SU-DHL-6 (cell line): ENCODE measurements at regions not wholly inside any gene's neighbourhood (a gene's known extent, or its start where the extent isn't known, plus 50 kb on each side); places are given as distances from the start of the nearest gene placed in this dataset.
"Not testable (repeated sequence)": the region's sequence is repeated elsewhere in the genome, so short reads cannot be mapped to it uniquely, and the experiment has no call there.

Source experiments
- H2AFZ ChIP-seq: fragments of 200-600 bp; sonication (generic); 2 replicates; pipeline ENCODE4 v1.6.1; 2014; ENCODE audit warnings: low read depth, mild to moderate bottlenecking, moderate library complexity, mixed read lengths, antibody characterized with exemption, low read length; ENCODE audit not compliant: severe bottlenecking
- H3F3A ChIP-seq: fragments of 200-600 bp; shearing (Covaris generic); 2 replicates; pipeline ENCODE4 v1.6.0; 2016; ENCODE audit warnings: antibody characterized with exemption, mild to moderate bottlenecking; ENCODE audit not compliant: insufficient read depth
- H3K27ac ChIP-seq: fragments of 200-600 bp; sonication (generic); 2 replicates; pipeline ENCODE4 v1.5.1; 2016; ENCODE audit warnings: low read depth, mild to moderate bottlenecking, low read length, moderate library complexity, mixed read lengths
- H3K27me3 ChIP-seq: fragments of 200-600 bp; sonication (generic), shearing (Covaris generic); 2 replicates; pipeline ENCODE4 v1.6.0; 2014; ENCODE audit warnings: mild to moderate bottlenecking, low read length
- H3K36me3 ChIP-seq: fragments of 200-600 bp; sonication (generic); 2 replicates; pipeline ENCODE4 v1.6.1; 2014; ENCODE audit warnings: mild to moderate bottlenecking, low read length, mixed read lengths
- H3K4me2 ChIP-seq: fragments of 300-600, 200-600 bp; shearing (Covaris generic), sonication (generic); 2 replicates; pipeline ENCODE4 v1.6.0; 2014; ENCODE audit warnings: low read length, low read depth, mild to moderate bottlenecking; ENCODE audit not compliant: poor library complexity, severe bottlenecking
- H3K4me3 ChIP-seq: fragments of 200-600 bp; sonication (generic); 2 replicates; pipeline ENCODE4 v1.5.1; 2014; ENCODE audit warnings: antibody characterized with exemption, low read length, mild to moderate bottlenecking, mixed read lengths; ENCODE audit not compliant: insufficient read depth, poor library complexity, severe bottlenecking
- H3K79me2 ChIP-seq: fragments of 200-600 bp; sonication (generic); 2 replicates; pipeline ENCODE4 v1.6.1; 2014; ENCODE audit warnings: mild to moderate bottlenecking, low read length, moderate library complexity; ENCODE audit not compliant: insufficient read depth
- H3K9ac ChIP-seq: fragments of 200-600 bp; sonication (generic); 2 replicates; pipeline ENCODE4 v1.7.0; 2014; ENCODE audit warnings: mild to moderate bottlenecking, low read length
- H3K9me2 ChIP-seq: fragments of 200-600 bp; sonication (generic); replicated peaks from 2 replicates; pipeline ENCODE4 v1.6.1; 2014; ENCODE audit warnings: low read length; ENCODE audit not compliant: insufficient read depth
- H3K9me3 ChIP-seq: fragments of 200-600 bp; sonication (generic); 2 replicates; pipeline ENCODE4 v1.6.1; 2014; ENCODE audit warnings: low read length, mixed read lengths; ENCODE audit not compliant: insufficient read depth
- H4K20me1 ChIP-seq: fragments of 200-600 bp; sonication (generic); 2 replicates; pipeline ENCODE4 v1.6.1; 2014; ENCODE audit warnings: low read depth, mild to moderate bottlenecking, antibody characterized with exemption, low read length, moderate library complexity, mixed read lengths
- EZH2phosphoT487 ChIP-seq: fragments of 200-600 bp; sonication (generic), shearing (Covaris generic); conservative IDR thresholded peaks from 2 replicates; pipeline ENCODE4 v1.6.1; 2018; ENCODE audit warnings: mild to moderate bottlenecking, antibody characterized with exemption, low read length, moderate library complexity, mixed read lengths
- TF ChIP-seq, protein P1 (sequence below): fragments of 200-600 bp; sonication (generic); IDR thresholded peaks from one replicate; pipeline ENCODE4 v1.5.1; 2017; ENCODE audit warnings: antibody characterized with exemption, mild to moderate bottlenecking, low read length, moderate library complexity; ENCODE audit not compliant: insufficient read depth, poor library complexity, severe bottlenecking

DNA sequence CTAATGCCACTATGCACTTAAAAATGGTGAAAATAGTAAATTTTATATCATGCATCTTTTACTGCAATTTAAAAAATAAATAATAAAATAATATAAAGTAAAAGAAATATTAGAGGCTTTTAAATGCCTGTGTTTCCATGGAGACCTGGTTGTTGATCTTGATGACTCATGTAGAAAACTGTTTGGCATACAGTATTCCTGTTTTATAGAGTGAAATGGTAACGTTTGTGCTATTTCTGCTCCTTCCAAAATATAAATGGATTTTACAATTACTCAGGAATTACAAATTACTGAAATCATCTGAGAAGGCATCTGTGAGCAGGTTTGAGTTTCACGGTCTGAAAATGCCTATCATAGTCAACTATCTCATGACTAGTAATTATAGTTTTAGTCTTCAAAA is 98.4 kb upstream of the USP25 start:
- no peak overlapping the region for H3K9ac ChIP-seq
- no peak for TF ChIP-seq EZH2phosphoT487
- TF ChIP-seq, protein P1, sequence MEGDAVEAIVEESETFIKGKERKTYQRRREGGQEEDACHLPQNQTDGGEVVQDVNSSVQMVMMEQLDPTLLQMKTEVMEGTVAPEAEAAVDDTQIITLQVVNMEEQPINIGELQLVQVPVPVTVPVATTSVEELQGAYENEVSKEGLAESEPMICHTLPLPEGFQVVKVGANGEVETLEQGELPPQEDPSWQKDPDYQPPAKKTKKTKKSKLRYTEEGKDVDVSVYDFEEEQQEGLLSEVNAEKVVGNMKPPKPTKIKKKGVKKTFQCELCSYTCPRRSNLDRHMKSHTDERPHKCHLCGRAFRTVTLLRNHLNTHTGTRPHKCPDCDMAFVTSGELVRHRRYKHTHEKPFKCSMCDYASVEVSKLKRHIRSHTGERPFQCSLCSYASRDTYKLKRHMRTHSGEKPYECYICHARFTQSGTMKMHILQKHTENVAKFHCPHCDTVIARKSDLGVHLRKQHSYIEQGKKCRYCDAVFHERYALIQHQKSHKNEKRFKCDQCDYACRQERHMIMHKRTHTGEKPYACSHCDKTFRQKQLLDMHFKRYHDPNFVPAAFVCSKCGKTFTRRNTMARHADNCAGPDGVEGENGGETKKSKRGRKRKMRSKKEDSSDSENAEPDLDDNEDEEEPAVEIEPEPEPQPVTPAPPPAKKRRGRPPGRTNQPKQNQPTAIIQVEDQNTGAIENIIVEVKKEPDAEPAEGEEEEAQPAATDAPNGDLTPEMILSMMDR: no peak
- no peaks in the 10 kb centered on the region for H3K9me3 ChIP-seq
- no peak overlapping the region for H2AFZ ChIP-seq
- no peaks in the 10 kb centered on the region for H3K79me2 ChIP-seq
- no peaks in the 10 kb centered on the region for H4K20me1 ChIP-seq
- H3K4me3 ChIP-seq: no peak overlapping the region
- no peaks in the 10 kb centered on the region for H3K27me3 ChIP-seq
- H3F3A ChIP-seq: no peaks in the 10 kb centered on the region
- H3K9me2 ChIP-seq: no peaks in the 10 kb centered on the region
- no peak overlapping the region for H3K27ac ChIP-seq
- no peaks in the 10 kb centered on the region for H3K36me3 ChIP-seq
- H3K4me2 ChIP-seq: no peak overlapping the region

DNA sequence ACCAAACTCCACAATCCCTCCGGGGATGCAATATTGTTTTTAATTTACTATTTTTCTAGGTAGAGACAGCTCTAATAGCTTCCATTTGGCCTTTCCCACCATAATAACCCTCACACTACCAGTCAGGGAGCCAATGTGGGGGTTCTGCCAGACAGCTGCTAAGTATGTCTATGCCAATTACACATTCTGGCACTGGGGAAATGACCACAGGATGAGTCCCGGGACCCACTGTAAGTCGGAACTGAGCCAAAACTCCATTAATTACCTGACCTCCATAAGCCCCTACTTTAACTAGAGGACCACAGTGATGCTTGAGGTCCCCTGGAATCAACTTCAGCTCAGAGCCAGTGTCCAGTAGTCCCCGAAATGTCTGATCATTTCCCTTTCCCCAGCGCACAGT is 95.2 kb upstream of the USP25 start:
- H3K9me2 ChIP-seq, H3K4me3 ChIP-seq, H2AFZ ChIP-seq, H3K27ac ChIP-seq, H3F3A ChIP-seq, H3K27me3 ChIP-seq, H3K9ac ChIP-seq, H3K79me2 ChIP-seq, H3K36me3 ChIP-seq, H3K4me2 ChIP-seq, H4K20me1 ChIP-seq, H3K9me3 ChIP-seq: not testable (repeated sequence)

DNA sequence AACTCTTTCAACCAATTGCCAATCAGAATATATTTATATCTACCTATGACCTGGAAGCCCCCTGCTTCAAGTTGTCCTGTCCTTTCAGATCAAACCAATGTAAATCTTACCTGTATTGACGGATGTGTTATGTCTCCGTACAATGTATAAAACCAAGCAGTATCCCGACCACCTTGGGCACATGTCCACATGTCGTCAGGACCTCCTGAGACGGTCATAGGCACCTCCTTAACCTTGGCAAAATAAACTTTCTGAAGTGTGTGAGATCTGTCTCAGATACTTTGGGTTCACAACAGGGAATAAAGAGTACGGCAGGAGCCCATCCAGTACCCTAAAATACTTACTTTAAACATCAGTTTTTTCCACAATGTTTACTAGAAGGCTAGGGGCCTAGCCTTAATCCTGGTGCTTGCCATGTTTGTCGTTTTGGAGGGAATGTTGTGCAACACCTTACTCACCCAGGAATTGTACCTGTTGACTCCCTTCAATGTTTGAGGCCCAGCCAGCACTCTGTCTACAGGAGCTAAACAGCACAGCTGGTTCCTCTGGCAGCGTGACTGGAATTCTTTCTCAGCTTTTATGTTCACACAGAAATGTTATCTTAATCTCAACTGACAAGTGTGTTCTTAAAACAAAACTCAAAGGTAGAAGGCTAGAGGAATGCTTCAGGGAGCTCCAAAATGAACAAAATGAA is 90.8 kb upstream of the USP25 start:
- Histone ChIP-seq H3K4me3 (no peak overlapping the region), H3K9ac (no peak overlapping the region), H3K27me3 (no peaks in the 10 kb centered on the region), H3F3A (no peaks in the 10 kb centered on the region), H4K20me1 (no peaks in the 10 kb centered on the region), H3K79me2 (no peaks in the 10 kb centered on the region), H3K9me3 (no peaks in the 10 kb centered on the region), H3K4me2 (no peak overlapping the region), H3K36me3 (no peaks in the 10 kb centered on the region), H3K9me2 (no peaks in the 10 kb centered on the region), H3K27ac (no peak overlapping the region), H2AFZ (no peak overlapping the region)
- TF ChIP-seq, protein P1: no peak
- TF ChIP-seq EZH2phosphoT487: no peak

DNA sequence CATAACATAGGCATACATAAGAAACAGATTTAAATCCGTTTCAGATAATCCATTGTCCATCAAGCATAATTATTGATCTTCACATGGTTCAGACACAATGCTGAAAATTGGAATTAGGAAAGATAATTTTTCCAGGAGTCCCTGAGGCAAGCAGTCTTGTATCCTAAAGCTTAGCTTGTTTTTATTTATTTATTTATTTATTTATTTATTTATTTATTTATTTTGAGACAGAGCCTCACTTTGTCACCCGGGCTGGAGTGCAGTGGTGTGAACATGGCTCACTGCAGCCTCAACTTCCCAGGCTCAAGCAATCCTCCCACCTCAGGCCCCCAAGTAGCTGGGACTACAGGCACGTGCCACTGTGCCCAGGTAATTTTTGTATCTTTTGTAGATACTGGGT is 89.7 kb upstream of the USP25 start:
- not testable (repeated sequence) for H3K27ac ChIP-seq, H3K9me2 ChIP-seq, H3F3A ChIP-seq, H2AFZ ChIP-seq, H4K20me1 ChIP-seq, H3K4me2 ChIP-seq, H3K4me3 ChIP-seq, H3K27me3 ChIP-seq, H3K9me3 ChIP-seq, H3K79me2 ChIP-seq, H3K9ac ChIP-seq, H3K36me3 ChIP-seq
